AG09309 (cell line): ENCODE measurements at regions not wholly inside any gene's neighbourhood (a gene's known extent, or its start where the extent isn't known, plus 50 kb on each side); places are given as distances from the start of the nearest gene placed in this dataset.

ENCODE experiments used
- DNase-seq: peaks from one replicate; pipeline ENCODE4 v3.0.0-alpha.2; 2010; ENCODE audit warnings: low read depth
- H3K4me3 ChIP-seq: 2 replicates; pipeline ENCODE4 v1.5.1; 2011; ENCODE audit warnings: mild to moderate bottlenecking, low read depth, low read length, moderate library complexity; ENCODE audit not compliant: control insufficient read depth
- TF ChIP-seq, protein P1 (sequence below): IDR thresholded peaks from 2 replicates; pipeline ENCODE4 v1.5.1; 2011; ENCODE audit warnings: mild to moderate bottlenecking, low read depth, low read length, inconsistent platforms; ENCODE audit not compliant: insufficient read depth, control insufficient read depth; ENCODE audit errors: missing control alignments

DNA sequence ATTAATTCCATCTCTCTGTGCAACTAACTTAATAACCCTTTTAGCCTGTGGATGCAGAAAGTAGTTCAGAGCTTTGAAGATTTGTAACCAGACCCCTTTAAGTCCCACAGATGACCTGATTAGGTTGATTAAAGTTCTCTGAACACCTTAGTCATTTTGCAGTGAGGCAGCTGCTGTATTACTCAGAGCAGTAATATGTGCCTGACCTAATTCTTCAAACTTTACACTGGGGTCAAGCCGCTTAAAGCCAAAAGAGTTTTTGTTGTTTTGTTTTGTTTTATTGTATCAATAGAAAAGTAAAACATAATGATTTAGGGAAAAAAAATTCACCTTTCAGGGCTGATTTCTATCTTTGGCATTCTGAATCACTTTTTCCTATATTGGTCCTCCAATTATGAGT, 78.6 kb upstream of the PLEKHG7 start:
- TF ChIP-seq, protein P1, sequence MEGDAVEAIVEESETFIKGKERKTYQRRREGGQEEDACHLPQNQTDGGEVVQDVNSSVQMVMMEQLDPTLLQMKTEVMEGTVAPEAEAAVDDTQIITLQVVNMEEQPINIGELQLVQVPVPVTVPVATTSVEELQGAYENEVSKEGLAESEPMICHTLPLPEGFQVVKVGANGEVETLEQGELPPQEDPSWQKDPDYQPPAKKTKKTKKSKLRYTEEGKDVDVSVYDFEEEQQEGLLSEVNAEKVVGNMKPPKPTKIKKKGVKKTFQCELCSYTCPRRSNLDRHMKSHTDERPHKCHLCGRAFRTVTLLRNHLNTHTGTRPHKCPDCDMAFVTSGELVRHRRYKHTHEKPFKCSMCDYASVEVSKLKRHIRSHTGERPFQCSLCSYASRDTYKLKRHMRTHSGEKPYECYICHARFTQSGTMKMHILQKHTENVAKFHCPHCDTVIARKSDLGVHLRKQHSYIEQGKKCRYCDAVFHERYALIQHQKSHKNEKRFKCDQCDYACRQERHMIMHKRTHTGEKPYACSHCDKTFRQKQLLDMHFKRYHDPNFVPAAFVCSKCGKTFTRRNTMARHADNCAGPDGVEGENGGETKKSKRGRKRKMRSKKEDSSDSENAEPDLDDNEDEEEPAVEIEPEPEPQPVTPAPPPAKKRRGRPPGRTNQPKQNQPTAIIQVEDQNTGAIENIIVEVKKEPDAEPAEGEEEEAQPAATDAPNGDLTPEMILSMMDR, result no peak
- DNase-seq, result no peak
- H3K4me3 ChIP-seq, result no peak overlapping the region

DNA sequence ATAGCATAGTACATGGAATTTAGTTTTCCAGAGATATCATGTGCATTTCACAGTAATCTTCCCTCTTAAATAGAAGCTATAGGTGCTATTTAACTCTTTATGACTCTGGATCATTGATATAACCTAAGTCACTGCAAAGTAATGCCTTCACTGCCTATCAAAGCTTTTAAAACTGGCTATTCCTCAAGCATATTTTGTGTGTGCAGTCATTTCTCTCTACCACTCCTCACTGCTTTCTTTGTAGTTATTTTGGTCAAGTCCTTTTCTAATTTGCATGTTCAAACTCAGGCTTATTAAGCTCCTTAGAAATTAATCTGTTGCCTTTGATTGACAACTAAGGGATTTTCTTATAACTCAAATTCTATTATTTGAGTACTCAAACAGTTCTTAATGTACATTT, 79.4 kb upstream of the PLEKHG7 start:
- DNase-seq, result no peak
- H3K4me3 ChIP-seq, result no peak overlapping the region
- TF ChIP-seq, protein P1, result no peak

- no peak overlapping the region for H3K4me3 ChIP-seq
- peak; percentile 20 for DNase-seq
- TF ChIP-seq, protein P1, result no peak
Measured at GRCh38 chr12:92621833-92622232, 81.0 kb upstream of the PLEKHG7 start.

- TF ChIP-seq, protein P1, result no peak
- no peak overlapping the region for H3K4me3 ChIP-seq
- DNase-seq, result no peak
Measured at GRCh38 chr12:92621312-92621711, 81.5 kb upstream of the PLEKHG7 start.

- no peak for DNase-seq
- no peak overlapping the region for H3K4me3 ChIP-seq
- TF ChIP-seq, protein P1, result no peak
Measured at GRCh38 chr12:92619730-92620684, 82.8 kb upstream of the PLEKHG7 start.

DNA sequence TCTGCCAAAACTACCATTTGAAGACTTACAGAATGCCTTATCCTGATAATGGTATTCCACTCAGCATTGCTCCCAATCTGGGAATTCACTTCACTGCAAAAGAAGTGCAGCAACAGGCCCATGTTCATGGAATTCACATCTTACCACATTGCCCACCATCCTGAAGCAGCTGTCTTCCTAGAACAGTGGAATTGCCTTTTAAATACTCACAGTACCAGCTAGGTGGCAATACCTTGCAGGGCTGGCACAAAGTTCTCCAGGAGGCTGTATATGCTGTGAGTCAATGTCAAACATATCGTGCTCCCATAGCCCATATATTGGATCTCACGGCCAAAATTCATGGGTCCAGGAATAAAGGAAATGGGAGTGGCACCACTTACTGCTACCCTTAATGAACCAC, 83.8 kb upstream of the PLEKHG7 start:
- TF ChIP-seq, protein P1, result no peak
- no peak overlapping the region for H3K4me3 ChIP-seq
- DNase-seq, result no peak
